GM12864 (cell line): ENCODE measurements at regions not wholly inside any gene's neighbourhood (a gene's known extent, or its start where the extent isn't known, plus 50 kb on each side); places are given as distances from the start of the nearest gene placed in this dataset.

Source experiments
- DNase-seq: peaks from one replicate; pipeline ENCODE4 v3.0.0-alpha.2; 2011; ENCODE audit warnings: low read depth
- H3K4me3 ChIP-seq: 2 replicates; pipeline ENCODE4 v1.5.1; 2011; ENCODE audit warnings: mild to moderate bottlenecking, low read depth, low read length, control low read depth
- CTCF ChIP-seq: IDR thresholded peaks from 2 replicates; pipeline ENCODE4 v1.5.1; 2011; ENCODE audit warnings: low read depth, mild to moderate bottlenecking, moderate library complexity, low read length, control low read depth, inconsistent platforms; ENCODE audit errors: missing control alignments

GRCh38 chr7:10727636-10728035, 246.0 kb upstream of the PHF14 start:
- no peak for DNase-seq
- TF ChIP-seq CTCF, result no peak
- H3K4me3 ChIP-seq, result no peak overlapping the region

GRCh38 chr7:10731253-10731773, 242.4 kb upstream of the PHF14 start:
- DNase-seq, result no peak
- no peak for TF ChIP-seq CTCF
- H3K4me3 ChIP-seq, result no peak overlapping the region

GRCh38 chr7:10733747-10734146, 239.9 kb upstream of the PHF14 start:
- H3K4me3 ChIP-seq, result no peak overlapping the region
- TF ChIP-seq CTCF, result no peak
- DNase-seq, result no peak

GRCh38 chr7:10734595-10734994, 239.1 kb upstream of the PHF14 start:
- no peak for TF ChIP-seq CTCF
- no peak for DNase-seq
- no peak overlapping the region for H3K4me3 ChIP-seq

- H3K4me3 ChIP-seq, result no peak overlapping the region
- TF ChIP-seq CTCF, result no peak
- no peak for DNase-seq
These were observed 234.3 kb upstream of the PHF14 start for GRCh38 chr7:10739401-10739800.

- DNase-seq, result no peak
- no peak overlapping the region for H3K4me3 ChIP-seq
- no peak for TF ChIP-seq CTCF
These were observed 232.9 kb upstream of the PHF14 start for GRCh38 chr7:10740805-10741204.

GRCh38 chr7:10756981-10757380, 216.7 kb upstream of the PHF14 start:
- no peak for TF ChIP-seq CTCF
- H3K4me3 ChIP-seq, result no peak overlapping the region
- DNase-seq, result no peak
